ENCODE measurements at regions not wholly inside any gene's neighbourhood (a gene's known extent, or its start where the extent isn't known, plus 50 kb on each side); places are given as distances from the start of the nearest gene placed in this dataset.
"Not testable (repeated sequence)": the region's sequence is repeated elsewhere in the genome, so short reads cannot be mapped to it uniquely, and the experiment has no call there.

- FAIRE-seq, result no peak
- DNase-seq (ENCODE audit: low spot score), result no peak
These were observed 323.3 kb downstream of the CRPPA start for GRCh38 chr7:16098058-16098457.

GRCh38 chr7:16095171-16095950 is 326.0 kb downstream of the CRPPA start:
- DNase-seq (ENCODE audit: low spot score) (no peak), FAIRE-seq (no peak)

GRCh38 chr7:16094651-16095050 is 326.7 kb downstream of the CRPPA start:
- DNase-seq (ENCODE audit: low spot score) (no peak), FAIRE-seq (no peak)

- FAIRE-seq (no peak), DNase-seq (ENCODE audit: low spot score) (no peak)
These were observed 328.6 kb downstream of the CRPPA start for GRCh38 chr7:16092711-16093110.

GRCh38 chr7:16091701-16092310 is 329.5 kb downstream of the CRPPA start:
- DNase-seq (ENCODE audit: low spot score) (no peak), FAIRE-seq (no peak)

- no peak for FAIRE-seq
- DNase-seq (ENCODE audit: low spot score), result no peak
These were observed 331.5 kb downstream of the CRPPA start for GRCh38 chr7:16089801-16090200.

- FAIRE-seq (no peak), DNase-seq (ENCODE audit: low spot score) (no peak)
These were observed 332.1 kb downstream of the CRPPA start for GRCh38 chr7:16089191-16089590.

- no peak for FAIRE-seq
- DNase-seq (ENCODE audit: low spot score), result no peak
These were observed 334.6 kb downstream of the CRPPA start for GRCh38 chr7:16086743-16087142.

GRCh38 chr7:16085780-16086179 is 335.6 kb downstream of the CRPPA start:
- DNase-seq (ENCODE audit: low spot score); FAIRE-seq: not testable (repeated sequence)

- FAIRE-seq, result no peak
- DNase-seq (ENCODE audit: low spot score), result no peak
These were observed 336.5 kb downstream of the CRPPA start for GRCh38 chr7:16084875-16085274.

- DNase-seq (ENCODE audit: low spot score) (no peak), FAIRE-seq (no peak)
These were observed 337.0 kb downstream of the CRPPA start for GRCh38 chr7:16084370-16084769.

- FAIRE-seq (no peak), DNase-seq (ENCODE audit: low spot score) (peak; percentile 56)
These were observed 337.4 kb downstream of the CRPPA start for GRCh38 chr7:16083931-16084330.

GRCh38 chr7:16080131-16080530 is 341.2 kb downstream of the CRPPA start:
- FAIRE-seq, result no peak
- no peak for DNase-seq (ENCODE audit: low spot score)

GRCh38 chr7:16079723-16080122 is 341.6 kb downstream of the CRPPA start:
- no peak for FAIRE-seq
- DNase-seq (ENCODE audit: low spot score), result no peak

- no peak for FAIRE-seq
- DNase-seq (ENCODE audit: low spot score), result peak; percentile 40
These were observed 343.0 kb downstream of the CRPPA start for GRCh38 chr7:16078076-16078952.

- peak; percentile 50 for DNase-seq (ENCODE audit: low spot score)
- FAIRE-seq, result no peak
These were observed 350.0 kb downstream of the CRPPA start for GRCh38 chr7:16071246-16071857.

- FAIRE-seq, result no peak
- no peak for DNase-seq (ENCODE audit: low spot score)
These were observed 350.5 kb downstream of the CRPPA start for GRCh38 chr7:16070806-16071205.

GRCh38 chr7:16069998-16070397 is 351.3 kb downstream of the CRPPA start:
- FAIRE-seq (no peak), DNase-seq (ENCODE audit: low spot score) (no peak)

- DNase-seq (ENCODE audit: low spot score) (no peak), FAIRE-seq (no peak)
These were observed 353.2 kb downstream of the CRPPA start for GRCh38 chr7:16068183-16068582.

- FAIRE-seq (no peak), DNase-seq (ENCODE audit: low spot score) (no peak)
These were observed 353.6 kb downstream of the CRPPA start for GRCh38 chr7:16067711-16068110.

GRCh38 chr7:16066805-16067459 is 354.4 kb downstream of the CRPPA start:
- DNase-seq (ENCODE audit: low spot score) (no peak), FAIRE-seq (no peak)
